Tibial nerve (tissue), 4 donors: ENCODE measurements at regions not wholly inside any gene's neighbourhood (a gene's known extent, or its start where the extent isn't known, plus 50 kb on each side); places are given as distances from the start of the nearest gene placed in this dataset.

Experiments used
- DNase-seq, 2 donors: peaks; one replicate each; pipeline ENCODE4 v3.0.0-alpha.2; 2019; ENCODE audit warnings: low spot score in 2 of 2
- H3K27ac ChIP-seq, 4 donors: fragments of 200-600 bp; sonication (generic) in 3 of 4; one replicate each; pipeline ENCODE4 v1.5.1; 2017 to 2019; ENCODE audit warnings: mild to moderate bottlenecking in 1 of 4
- H3K27me3 ChIP-seq, 2 donors: fragments of 200-600 bp; sonication (generic) in 1 of 2; one replicate each; pipeline versions ENCODE4 v1.5.1 to v1.6.0; 2017 to 2019
- H3K36me3 ChIP-seq, 3 donors: fragments of 200-600 bp; sonication (generic); one replicate each; pipeline ENCODE4 v1.5.1; 2018 to 2019
- H3K4me1 ChIP-seq, 4 donors: fragments of 200-600 bp; sonication (generic) in 3 of 4; one replicate each; pipeline ENCODE4 v1.5.1; 2017 to 2019
- H3K4me3 ChIP-seq, 4 donors: fragments of 200-600 bp; sonication (generic) in 3 of 4; one replicate each; pipeline ENCODE4 v1.5.1; 2017 to 2019; ENCODE audit warnings: mild to moderate bottlenecking in 1 of 4, moderate library complexity in 1 of 4
- H3K9me3 ChIP-seq, 4 donors: fragments of 200-600 bp; sonication (generic) in 3 of 4; one replicate each; pipeline ENCODE4 v1.5.1; 2017 to 2019
- EP300 ChIP-seq, 2 donors: sonication (generic); formaldehyde crosslinking; IDR thresholded peaks; one replicate each; pipeline ENCODE4 v1.6.1; 2017; ENCODE audit warnings: antibody characterized with exemption in 2 of 2, mild to moderate bottlenecking in 1 of 2
- POLR2A ChIP-seq, 2 donors: fragments of 450-650 bp; IDR thresholded peaks; one replicate each; pipeline ENCODE4 v1.6.1; 2017; ENCODE audit warnings: antibody characterized with exemption in 2 of 2, mild to moderate bottlenecking in 2 of 2, moderate library complexity in 2 of 2
- WGBS, 2 donors: methylation state at CpG; one replicate each; pipeline ENCODE4 v1.1.5; 2018; 5-methylcytosine and 5-hydroxymethylcytosine counted together
- TF ChIP-seq, protein P1 (sequence below), 5 experiments: fragments of 200-600 bp in 3 of 5; fragments of 450-650 bp in 2 of 5; sonication (generic) in 3 of 5; IDR thresholded peaks; one replicate each; pipeline ENCODE4 v1.5.1; 2016 to 2019; ENCODE audit warnings: antibody characterized with exemption in 5 of 5, mild to moderate bottlenecking in 3 of 5, moderate library complexity in 2 of 5

DNA sequence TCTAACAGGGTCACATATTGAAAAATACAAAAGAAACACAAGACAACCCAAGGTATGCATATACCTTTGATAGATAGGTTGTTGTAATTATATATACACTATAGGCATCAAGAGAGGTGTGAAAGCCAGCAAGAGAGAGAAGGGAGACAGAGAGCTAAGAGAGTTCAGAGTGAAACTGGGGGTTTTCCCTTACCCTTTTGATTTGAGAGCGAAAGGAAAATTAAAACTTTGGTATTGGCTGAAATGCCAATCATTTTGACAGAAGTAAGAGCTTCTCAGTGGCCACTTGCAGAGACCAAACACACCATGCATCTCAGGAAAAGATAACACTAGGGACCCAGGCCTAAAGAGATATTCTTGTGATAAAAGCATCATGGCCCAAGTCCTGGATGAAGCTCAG is 183.6 kb downstream of the SHOX2 start:
- peaks cover 0 to 11% (median 0%) of the 10 kb centered on the region in 4 donors for H3K4me1 ChIP-seq
- no peaks in the 10 kb centered on the region for H3K36me3 ChIP-seq
- no peak overlapping the region for H3K27ac ChIP-seq
- H3K9me3 ChIP-seq: no peaks in the 10 kb centered on the region
- WGBS, 2 donors: 95% methylated on average over 1 of the region's 1 CpG
- no peak for DNase-seq
- no peaks in the 10 kb centered on the region for H3K27me3 ChIP-seq
- TF ChIP-seq POLR2A (IDR thresholded peaks at IDR 0.05) (no peak), EP300 (IDR thresholded peaks at IDR 0.05) (no peak)
- TF ChIP-seq, protein P1, sequence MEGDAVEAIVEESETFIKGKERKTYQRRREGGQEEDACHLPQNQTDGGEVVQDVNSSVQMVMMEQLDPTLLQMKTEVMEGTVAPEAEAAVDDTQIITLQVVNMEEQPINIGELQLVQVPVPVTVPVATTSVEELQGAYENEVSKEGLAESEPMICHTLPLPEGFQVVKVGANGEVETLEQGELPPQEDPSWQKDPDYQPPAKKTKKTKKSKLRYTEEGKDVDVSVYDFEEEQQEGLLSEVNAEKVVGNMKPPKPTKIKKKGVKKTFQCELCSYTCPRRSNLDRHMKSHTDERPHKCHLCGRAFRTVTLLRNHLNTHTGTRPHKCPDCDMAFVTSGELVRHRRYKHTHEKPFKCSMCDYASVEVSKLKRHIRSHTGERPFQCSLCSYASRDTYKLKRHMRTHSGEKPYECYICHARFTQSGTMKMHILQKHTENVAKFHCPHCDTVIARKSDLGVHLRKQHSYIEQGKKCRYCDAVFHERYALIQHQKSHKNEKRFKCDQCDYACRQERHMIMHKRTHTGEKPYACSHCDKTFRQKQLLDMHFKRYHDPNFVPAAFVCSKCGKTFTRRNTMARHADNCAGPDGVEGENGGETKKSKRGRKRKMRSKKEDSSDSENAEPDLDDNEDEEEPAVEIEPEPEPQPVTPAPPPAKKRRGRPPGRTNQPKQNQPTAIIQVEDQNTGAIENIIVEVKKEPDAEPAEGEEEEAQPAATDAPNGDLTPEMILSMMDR (IDR thresholded peaks at IDR 0.05): no peak
- H3K4me3 ChIP-seq: no peak overlapping the region

DNA sequence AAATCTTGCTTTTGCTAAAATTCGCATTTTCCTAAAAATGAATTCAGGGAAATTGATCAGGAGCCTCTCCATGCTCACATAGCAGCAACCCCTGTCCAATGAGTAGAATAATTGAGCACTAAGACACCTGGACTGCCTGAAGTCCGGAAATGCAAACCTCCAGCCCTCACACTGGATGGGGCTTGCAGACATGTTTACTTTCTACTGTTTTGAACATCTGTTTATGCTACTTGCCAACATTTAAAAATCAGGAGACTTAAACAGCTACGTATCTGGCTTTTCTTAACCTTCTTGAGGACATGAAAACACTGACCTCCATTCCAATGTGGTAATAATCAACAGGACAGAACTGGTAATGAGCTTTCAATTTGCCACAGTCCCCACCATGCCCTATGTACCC is 184.4 kb downstream of the SHOX2 start:
- TF ChIP-seq POLR2A (IDR thresholded peaks at IDR 0.05): no peak
- TF ChIP-seq EP300 (IDR thresholded peaks at IDR 0.05): no peak
- TF ChIP-seq, protein P1 (IDR thresholded peaks at IDR 0.05): no peak
- no peaks in the 10 kb centered on the region for H3K36me3 ChIP-seq
- DNase-seq: no peak
- H3K4me3 ChIP-seq: no peak overlapping the region
- no peaks in the 10 kb centered on the region for H3K27me3 ChIP-seq
- 74 to 80% methylated on average over 3 of the region's 3 CpGs for WGBS, 2 donors
- H3K27ac ChIP-seq: no peak overlapping the region
- H3K4me1 ChIP-seq: peaks cover 0 to 11% (median 0%) of the 10 kb centered on the region in 4 donors
- no peaks in the 10 kb centered on the region for H3K9me3 ChIP-seq

DNA sequence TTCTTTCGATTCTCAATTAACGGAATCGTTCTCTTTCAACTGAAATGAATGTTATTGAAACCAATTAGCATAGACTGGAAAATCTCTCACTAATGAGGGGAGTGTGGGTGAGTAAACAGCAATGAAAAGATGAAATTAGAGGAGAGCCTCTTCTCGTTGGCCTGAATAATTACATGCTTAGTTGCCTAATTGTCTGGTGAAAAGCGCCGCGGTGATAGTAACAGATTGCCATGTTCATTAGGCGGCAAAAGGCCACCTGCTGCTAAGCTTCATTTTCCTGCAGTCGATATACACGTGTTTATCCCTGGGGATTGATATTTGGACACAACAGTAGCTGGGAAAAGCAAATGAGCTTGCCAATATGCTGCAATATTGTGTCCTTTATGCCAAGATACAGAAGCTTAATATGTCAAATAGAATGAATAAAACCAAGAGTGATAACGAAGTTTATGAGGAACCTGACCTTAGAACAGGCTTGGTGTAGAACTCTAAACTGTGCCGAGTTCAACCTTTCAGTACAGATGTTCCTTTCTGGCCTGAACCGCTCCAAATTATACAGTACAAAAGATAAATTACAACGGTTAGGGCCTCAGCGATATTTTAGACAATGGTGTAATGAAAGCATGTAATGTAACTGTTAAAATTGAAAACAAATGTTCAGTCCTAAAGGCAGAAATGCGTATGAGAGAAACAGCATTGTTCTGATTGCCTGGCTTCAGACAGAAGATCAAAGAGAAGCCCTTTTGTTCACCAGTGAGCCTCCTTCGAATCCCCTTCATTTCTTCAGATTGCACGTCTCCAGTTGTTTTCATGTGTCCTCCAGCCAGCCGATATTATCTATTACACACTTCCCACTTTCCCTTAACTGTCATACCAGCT is 185.2 kb downstream of the SHOX2 start:
- DNase-seq: no peak
- no peaks in the 10 kb centered on the region for H3K27me3 ChIP-seq
- no peaks in the 10 kb centered on the region for H3K36me3 ChIP-seq
- TF ChIP-seq EP300 (IDR thresholded peaks at IDR 0.05) (no peak), POLR2A (IDR thresholded peaks at IDR 0.05) (no peak)
- TF ChIP-seq, protein P1 (IDR thresholded peaks at IDR 0.05): no peak
- WGBS, 2 donors: 50 to 57% methylated on average over 19 of the region's 19 CpGs
- H3K4me1 ChIP-seq: peaks cover 0 to 11% (median 0%) of the 10 kb centered on the region in 4 donors
- H3K27ac ChIP-seq: no peak overlapping the region
- H3K4me3 ChIP-seq: no peak overlapping the region
- H3K9me3 ChIP-seq: no peaks in the 10 kb centered on the region

DNA sequence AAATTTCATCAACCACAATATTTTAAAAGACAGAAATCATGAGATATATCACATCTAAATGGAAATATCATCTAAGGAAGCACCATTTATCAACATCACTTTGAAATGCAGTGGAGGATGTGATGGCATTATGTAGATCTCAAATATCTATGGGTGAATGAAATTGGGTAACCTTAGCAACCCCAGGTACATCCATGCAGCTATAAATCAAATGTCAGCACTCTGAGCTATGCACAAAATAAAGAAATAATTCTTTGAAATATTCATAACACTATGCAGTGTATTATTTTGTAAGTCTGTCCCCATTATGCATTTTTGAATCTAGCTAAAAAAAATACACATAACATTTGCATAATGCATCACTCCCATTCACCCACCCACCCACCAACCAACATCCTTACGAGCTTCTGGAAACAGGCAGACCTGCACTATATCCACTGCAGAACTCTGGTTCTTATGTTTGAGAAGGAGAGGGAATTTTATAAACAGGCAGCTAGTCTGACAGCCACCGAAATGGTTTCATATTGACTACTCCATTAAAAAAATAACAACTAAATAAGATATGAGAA is 186.8 kb downstream of the SHOX2 start:
- no peak overlapping the region for H3K27ac ChIP-seq
- H3K4me3 ChIP-seq: no peak overlapping the region
- H3K4me1 ChIP-seq: peaks cover 0 to 11% (median 0%) of the 10 kb centered on the region in 4 donors
- H3K36me3 ChIP-seq: no peaks in the 10 kb centered on the region
- TF ChIP-seq, protein P1 (IDR thresholded peaks at IDR 0.05): no peak
- TF ChIP-seq POLR2A (IDR thresholded peaks at IDR 0.05) (no peak), EP300 (IDR thresholded peaks at IDR 0.05) (no peak)
- H3K27me3 ChIP-seq: no peaks in the 10 kb centered on the region
- WGBS, 2 donors: 83 to 89% methylated on average over 2 of the region's 2 CpGs
- no peaks in the 10 kb centered on the region for H3K9me3 ChIP-seq
- no peak for DNase-seq

DNA sequence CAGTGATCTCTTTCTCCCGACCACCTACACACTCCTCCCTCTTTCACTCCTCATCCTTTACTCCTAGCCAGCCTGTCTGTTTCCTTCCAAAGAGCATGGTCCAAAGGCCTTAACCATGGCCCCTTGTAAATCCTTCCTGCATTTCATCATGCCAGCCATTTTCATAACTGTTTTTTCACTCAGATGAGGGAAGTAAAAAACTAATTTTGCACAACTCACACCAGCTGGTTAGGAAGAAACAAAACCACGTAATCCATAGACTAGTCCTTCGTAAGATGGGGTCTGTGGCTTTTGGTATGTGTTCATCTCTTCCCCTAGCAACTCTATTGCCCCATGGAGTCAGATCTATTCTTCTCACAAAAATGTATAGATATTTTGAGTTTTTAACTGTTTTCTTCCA is 187.8 kb downstream of the SHOX2 start:
- DNase-seq: no peak
- WGBS, 2 donors: 74 to 81% methylated on average over 3 of the region's 3 CpGs
- H3K27me3 ChIP-seq: no peaks in the 10 kb centered on the region
- H3K9me3 ChIP-seq: no peaks in the 10 kb centered on the region
- H3K27ac ChIP-seq: no peak overlapping the region
- no peaks in the 10 kb centered on the region for H3K36me3 ChIP-seq
- H3K4me3 ChIP-seq: no peak overlapping the region
- TF ChIP-seq POLR2A (IDR thresholded peaks at IDR 0.05) (no peak), EP300 (IDR thresholded peaks at IDR 0.05) (no peak)
- TF ChIP-seq, protein P1 (IDR thresholded peaks at IDR 0.05): no peak
- H3K4me1 ChIP-seq: peaks cover 0 to 11% (median 0%) of the 10 kb centered on the region in 4 donors
